G401 (cell line): ENCODE measurements at regions not wholly inside any gene's neighbourhood (a gene's known extent, or its start where the extent isn't known, plus 50 kb on each side); places are given as distances from the start of the nearest gene placed in this dataset.
"Not testable (repeated sequence)": the region's sequence is repeated elsewhere in the genome, so short reads cannot be mapped to it uniquely, and the experiment has no call there.

Experiments
- DNase-seq: peaks from one replicate; pipeline ENCODE4 v3.0.0-alpha.2; 2015; ENCODE audit warnings: low spot score
- in situ Hi-C: cut with HindIII; loops from 2 replicates; pipeline ENCODE4 v1.10.0; 2016; ENCODE audit warnings: low sequenced_read_pairs, mixed read lengths

DNA sequence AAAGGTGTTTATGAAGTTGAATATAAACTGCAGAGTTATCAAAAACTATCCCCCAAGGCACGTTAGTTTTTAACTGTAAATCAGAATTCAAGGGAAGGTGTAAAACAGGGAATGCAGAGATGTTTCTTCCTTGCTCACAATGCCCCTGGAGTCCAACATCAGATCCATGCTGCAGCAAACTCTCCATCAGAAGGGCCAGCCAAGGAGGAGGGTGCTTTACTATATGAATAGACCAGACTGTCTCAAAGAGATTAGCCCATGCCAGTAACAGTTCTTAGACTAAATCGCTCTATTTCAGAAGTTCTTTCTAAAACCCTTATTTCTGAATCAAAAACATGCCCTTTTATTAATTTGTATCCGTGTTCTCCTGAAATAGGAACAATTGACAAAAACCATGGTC, 362.8 kb upstream of the RPS23 start:
- in situ Hi-C loops, result no loop called here
- DNase-seq, result peak; percentile 17

DNA sequence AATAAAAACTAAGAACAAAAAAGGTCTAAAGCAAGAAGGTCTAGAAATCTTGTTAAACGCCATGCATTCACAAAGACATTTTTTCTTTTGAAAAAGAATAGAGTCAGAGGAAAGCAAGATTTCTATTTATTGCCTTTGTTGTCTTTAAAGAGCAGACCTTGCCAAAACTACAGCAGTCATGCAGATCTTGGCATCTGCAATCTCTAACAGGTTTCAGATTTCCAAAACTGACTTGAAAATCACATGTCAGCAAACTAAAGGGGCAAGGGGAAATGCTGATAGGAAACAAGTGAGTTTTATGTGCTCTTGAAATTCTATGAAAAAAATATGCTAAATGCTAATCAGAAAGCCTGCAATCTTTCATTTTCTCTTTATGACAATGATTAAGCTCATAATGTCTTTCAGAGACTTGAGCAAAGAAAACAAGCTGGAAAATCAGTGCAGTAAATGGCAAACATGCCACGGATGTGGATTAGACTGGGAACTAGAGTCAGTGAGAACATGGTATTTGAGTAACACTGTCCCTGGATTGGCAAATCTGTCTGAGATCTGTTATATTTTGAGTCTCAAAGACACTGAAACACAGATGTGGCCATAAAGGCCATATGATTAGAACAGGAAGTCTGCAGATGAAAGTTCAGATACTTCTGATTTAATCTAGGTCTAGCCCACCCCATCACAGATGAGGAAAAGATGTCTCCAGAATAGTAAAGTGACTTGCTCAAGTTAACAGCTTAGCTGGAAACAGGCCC, 361.4 kb upstream of the RPS23 start:
- no peak for DNase-seq
- in situ Hi-C loops, result no loop called here

DNA sequence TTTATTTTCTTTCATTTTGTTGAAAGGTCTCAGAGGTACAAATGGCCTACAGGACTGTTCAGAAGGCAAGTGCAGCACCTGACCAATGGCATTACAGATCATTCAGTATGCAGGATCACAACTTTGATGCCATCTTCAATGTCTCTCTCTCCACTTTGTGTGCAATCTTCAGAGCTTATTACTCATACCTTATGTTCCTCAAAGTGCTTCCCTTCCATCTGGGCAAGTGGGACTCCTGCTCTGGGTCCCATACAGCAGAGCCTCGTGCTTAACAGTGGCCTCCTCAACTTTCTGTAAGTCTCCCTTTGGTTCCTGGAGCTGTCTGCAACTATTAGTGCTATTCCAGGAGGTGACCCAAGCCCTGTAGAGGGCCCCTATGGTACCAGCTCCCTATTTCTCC, 358.4 kb upstream of the RPS23 start:
- in situ Hi-C loops, result no loop called here
- no peak for DNase-seq

DNA sequence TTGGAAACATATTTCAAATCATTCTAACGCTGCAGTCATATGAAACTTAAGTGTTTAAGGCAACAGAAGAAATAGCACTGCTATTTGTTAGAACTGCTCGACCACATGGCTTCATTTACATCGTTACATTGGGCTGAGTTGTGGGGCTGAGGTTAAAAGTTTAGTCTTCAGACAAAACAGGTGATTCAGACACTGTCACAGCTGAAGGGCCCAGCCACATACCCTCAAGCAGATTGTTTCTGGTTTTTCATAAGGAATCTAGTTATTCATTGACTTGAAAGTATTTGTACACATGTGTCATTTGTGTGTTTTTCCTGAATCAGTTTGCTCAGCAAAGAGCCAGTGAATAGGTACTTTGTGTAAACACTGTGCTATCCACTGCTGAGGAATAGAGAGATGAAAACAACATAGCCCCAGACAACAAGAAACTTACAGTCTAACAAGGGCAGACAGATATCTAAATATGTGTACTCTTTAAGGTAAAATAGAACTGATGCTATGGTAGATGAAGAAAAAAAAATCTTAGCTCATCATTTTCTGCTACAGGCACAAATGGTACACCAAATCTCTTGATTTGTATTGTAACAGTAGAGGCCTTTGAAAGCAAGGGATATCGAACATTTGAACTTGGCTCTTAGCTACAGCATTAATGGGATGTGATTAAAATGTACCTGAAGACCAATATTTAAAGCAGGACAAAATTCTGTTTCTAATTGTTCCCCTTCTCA, 357.6 kb upstream of the RPS23 start:
- in situ Hi-C loops, result no loop called here
- DNase-seq, result no peak

DNA sequence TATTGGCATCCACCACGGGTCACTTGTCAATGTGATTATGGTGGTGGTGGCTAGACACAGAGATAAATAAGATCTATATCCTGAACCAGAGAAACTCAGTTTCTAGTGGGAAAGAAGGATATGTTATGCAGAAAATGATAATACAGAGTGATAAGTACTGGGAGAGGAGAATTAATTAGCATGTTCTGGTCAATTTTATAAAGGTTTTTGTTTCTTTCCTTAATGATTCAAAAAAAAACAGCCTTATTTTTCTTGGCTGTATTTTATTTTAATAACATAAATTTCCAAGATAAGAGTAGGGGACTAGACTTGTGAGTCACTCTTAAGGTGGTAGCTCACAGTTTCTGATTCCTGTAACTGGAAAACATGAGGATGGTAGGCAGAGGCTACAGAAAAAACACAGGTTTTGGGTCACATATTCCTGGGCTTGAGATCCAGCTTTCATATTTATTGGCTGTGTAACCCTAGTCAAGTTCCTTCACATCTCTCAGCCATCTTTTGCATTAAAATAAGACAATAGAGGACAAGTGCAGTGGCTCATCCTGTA, 350.3 kb upstream of the RPS23 start:
- in situ Hi-C loops, result no loop called here
- DNase-seq, result no peak

DNA sequence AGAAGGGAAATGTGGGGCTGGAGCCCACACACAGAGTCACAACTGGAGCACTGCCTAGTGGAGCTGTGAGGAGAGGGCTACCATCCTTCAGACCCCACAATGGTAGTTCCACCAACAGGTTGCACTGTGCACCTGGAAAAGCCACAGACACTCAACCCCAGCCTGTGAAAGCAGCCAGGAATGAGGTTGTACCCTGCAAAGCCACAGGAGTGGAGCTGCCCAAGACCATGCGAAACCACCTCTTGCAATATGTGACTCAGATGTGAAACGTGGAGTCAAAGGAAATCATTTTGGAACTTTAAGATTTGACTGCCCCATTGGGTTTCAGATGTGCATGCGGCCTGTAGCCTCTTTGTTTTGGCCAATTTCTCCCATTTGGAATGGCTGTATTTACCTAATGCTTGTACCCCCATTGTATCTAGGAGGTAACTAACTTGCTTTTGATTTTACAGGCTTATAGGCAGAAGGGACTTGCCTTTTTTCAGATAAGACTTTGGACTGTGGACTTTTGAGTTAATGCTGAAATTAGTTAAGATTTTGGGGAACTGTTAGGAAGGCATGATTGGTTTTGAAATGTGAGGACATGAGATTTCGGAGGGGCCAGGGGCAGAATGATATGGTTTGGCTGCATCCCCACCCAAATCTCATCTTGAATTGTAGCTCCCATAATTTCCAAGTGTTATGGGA, 348.9 kb upstream of the RPS23 start:
- in situ Hi-C loops, DNase-seq: not testable (repeated sequence)

DNA sequence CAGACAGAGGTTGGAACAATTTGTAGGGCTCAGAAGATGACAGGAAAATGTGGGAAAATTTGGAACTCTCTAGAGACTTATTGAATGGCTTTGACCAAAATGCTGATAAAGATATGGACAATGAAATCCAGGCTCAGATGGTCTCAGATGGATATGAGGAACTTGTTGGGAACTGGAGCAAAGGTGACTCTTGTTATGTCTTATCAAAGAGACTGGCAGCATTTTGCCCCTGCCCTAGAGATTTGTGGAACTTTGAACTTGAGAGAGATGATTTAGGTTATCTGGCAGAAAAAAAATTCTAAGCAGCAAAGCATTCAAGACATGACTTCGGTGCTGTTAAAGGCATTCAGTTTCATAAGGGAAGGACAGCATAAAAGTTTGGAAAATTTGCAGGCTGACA, 347.9 kb upstream of the RPS23 start:
- DNase-seq, in situ Hi-C loops: not testable (repeated sequence)

DNA sequence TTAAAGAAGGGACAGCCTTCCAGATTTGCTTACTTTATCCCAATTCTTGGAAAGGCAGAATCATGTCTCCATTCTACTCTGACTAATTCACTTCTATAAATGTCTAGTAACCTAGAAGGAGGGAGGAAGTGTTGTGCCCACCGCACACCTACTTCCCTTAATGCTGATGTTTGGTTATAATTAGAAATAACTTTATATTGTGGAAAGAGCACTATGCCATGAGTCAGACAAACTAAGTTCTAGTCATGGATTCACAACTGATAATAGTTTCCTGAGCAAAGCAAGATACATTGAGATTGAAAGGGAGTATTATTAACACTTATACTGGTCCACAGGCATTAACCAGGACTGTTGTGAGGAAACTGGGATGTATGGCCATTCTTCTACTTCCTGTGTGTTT, 345.9 kb upstream of the RPS23 start:
- DNase-seq, result no peak
- in situ Hi-C loops, result no loop called here

DNA sequence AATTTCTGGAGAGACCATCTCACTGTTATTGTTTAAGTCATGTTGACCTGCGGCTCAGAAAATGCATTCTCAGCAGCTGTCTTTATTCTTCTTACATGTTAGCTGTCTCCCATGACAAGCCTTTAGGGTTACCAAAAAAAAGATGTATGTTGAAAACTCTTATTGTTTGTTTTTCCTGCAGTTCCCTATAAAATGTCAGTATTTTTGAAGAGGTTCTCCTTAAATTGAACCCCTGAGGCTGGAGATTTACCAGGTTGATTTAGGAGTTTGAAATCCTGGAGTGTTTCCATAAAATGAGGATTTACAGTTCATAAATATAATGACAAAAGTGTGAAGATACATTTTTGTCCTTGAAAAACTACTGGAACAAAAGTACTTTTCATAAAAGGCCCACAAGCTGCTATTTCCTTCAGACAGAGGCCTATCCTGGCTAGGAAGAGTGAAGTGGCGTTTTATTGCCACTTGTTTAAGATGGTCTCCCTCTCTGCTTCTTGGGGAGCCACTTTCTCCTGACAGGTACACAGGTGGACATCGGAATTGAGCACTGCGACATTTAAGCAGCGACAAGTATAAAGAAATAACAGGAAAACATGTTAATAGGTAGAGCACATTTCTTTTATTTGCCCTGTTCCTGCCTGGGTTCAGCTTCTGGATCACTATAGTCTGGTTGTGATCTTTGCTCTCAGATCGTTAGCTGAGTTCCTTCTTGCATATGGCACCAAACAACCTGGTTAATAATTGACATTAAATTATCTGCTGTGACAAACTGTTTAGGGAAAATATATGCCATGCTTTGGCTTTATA, 344.8 kb upstream of the RPS23 start:
- DNase-seq, result no peak
- in situ Hi-C loops, result no loop called here

DNA sequence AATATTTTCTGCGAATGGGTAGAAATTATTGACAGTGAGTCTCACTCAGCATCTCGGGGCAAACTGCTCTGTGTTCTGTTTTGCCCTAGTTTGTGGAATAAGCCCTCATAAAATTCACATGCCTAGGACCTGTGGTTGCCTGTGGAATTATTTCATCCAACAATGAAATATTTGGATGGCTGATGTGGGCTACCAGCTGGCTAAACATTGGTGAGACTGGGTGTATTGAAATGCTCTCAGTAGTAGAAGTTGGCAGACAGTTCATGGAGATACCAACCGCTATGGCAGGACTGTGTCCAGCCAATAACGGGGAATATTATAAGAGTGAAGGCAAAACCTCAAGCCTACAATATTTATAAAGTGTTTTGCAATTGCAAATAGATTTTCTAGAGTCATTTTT, 344.1 kb upstream of the RPS23 start:
- DNase-seq, result no peak
- in situ Hi-C loops, result no loop called here

DNA sequence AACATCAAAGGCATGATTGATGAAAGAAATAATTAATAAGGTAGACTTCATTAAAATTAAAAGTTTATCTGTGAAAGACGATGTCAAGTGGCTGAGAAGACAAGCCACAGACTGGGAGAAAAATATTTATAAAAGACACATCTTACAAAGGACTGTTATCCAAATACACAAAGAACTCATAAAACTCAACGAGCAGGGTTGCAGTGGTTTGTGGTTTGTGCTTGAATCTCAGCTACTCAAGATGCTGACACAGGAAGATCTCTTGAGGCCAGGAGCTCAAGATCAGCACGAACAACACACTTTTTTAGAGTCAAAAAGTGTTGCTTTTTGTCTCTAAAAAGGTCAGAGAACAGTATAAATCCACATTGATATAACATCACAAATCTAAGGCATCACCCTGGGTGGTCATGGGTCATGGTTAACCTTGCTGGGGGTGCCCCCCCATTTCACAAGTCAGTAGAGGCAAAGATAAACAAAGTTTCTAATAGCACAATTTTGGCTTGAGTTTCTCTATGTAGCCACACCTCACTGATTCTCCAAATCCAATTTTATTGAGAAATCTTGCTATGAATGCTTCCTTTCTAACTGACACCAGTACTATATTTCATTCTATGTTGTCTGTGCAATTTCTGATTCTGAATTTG, 342.9 kb upstream of the RPS23 start:
- in situ Hi-C loops, result no loop called here
- DNase-seq, result no peak

DNA sequence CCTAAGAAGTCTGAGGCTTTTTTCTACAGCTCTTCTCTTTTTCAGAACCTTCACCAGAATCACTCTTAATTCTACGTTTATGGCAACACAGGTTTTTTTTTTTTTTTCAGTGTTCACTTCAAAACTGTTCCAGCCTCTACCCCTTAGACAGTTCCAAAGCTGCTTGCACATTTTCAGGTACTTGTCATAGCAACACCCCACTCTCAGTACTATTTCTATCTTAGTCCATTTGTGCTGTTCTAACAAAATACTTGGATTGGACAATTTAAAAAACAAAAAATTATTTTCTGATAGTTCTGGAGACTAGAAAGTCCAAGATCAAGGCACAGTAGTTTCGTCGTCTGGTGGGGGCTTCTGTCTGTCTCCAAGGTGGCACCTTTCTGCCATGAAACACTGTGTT, 340.9 kb upstream of the RPS23 start:
- DNase-seq, result no peak
- in situ Hi-C loops, result no loop called here

DNA sequence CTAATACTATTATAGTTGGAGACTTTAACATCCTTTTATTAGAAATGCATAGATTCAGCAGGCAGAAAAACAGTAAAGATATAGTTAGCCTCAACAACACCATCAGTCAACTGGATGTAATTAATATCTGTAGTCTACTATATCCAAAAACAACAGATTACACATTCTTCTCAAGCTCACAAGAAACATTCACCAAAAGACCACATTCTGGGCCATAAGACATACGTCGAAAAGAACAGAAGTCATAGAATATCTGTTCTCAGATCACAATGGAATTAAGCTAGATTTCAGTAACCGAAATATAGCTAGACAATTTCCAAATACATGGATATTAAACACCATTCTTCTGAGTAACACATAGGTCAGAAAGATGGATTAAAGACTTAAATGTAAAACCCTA, 336.6 kb upstream of the RPS23 start:
- no peak for DNase-seq
- in situ Hi-C loops, result no loop called here

DNA sequence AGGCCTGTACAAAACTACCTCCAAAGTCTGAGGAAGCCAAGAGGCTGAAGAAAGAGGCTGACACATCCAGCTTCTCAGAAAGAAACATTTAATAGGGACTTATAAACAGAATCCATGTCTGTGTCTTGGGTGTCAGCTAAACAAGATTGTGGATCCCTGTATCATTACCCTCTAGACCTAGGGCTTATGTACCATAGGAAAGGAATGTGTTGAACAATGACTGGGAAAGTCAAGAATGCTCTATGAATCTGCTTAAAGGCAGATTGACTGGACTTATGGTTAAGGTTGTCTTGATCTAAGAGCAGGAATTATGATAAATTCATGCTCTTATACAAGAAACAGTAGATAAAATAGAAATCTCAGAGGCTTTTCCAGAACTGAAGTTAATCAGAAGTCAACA, 335.7 kb upstream of the RPS23 start:
- in situ Hi-C loops, result no loop called here
- no peak for DNase-seq

DNA sequence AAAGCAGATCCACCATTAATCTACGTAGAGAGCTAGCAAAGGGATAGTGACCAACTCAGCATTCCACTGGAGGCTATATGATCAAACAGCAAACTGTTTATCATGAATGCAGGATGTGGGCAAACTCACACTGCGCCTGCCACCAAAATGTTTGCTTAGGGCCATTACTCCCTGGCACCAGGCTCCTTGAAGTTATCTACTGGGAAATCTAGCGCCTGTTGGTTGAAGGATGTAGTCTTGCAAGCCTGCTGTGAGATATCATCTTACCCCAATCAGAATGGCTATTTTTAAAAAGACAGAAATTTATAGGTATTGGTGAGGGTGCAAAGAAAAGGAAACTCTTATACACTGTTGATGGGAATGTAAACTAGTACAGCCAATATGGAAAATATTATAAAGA, 332.5 kb upstream of the RPS23 start:
- DNase-seq, result no peak
- in situ Hi-C loops, result no loop called here

DNA sequence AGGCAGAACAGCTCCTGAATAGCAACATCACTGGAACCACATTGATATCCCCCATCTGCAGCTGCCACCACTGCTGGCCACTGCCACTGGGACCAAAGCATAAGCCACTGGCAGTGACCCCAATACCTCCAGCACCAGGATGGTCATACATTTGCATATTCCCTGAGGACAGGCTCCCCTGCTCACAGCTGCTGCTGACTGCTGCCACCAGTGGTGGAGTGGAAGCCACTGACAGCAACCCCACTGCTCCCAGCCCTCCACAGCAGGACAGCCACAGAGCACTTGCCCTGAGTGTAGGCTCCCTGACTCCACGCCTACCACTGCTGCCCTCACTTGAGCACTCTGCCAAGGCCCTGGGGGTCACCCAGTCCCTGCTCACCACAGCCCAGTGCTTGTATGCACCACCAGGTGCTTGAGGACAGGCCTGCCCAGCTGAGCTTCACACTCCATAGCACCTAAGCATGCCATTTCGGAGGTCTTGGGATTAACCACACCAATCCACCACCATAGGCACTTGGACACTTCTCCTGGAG, 327.4 kb upstream of the RPS23 start:
- DNase-seq, result no peak
- in situ Hi-C loops, result no loop called here

DNA sequence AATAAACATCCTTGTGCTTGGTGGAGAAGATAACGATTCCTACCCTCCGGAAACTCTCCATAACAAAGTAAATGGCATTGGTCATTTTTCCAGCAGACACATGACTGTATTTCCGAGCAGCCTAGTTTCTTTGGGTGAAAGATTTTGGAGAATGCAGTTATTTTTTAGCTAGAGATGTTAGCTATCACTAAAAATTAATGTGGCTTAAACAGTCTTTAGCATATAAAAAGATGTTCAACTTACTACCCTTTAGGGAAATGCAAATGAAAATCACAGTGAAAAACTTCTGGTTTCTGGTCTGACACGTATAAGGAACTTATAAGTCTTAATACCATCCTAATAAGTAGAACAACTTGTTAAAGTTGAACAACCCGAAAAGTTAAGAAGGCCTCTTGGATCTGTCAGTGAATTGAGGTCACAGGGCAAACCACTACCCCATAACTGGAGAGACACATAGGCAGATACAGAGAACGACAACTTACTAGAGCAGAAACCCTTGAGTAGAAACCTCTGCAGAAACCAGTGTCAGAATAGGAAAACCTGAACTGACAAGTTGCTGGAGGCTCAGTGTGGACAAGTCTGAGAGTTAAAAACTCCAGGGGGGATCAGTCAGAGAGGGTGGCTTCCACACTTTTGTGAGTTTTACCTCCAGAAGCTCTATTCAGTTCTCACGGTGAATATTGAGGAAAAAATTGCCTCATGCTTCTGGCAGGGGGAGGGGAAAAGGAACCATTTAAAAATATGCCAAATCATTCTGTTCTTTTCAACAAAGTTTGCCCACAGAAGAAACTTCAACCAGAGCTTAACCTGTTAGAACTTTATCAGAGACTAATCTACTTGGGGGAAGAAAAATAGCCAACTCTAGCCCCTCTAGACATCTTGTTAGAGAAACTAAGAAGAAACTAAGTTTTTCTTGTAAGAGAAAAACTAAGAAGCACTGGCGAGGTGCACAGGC, 325.2 kb upstream of the RPS23 start:
- in situ Hi-C loops, result no loop called here
- no peak for DNase-seq

DNA sequence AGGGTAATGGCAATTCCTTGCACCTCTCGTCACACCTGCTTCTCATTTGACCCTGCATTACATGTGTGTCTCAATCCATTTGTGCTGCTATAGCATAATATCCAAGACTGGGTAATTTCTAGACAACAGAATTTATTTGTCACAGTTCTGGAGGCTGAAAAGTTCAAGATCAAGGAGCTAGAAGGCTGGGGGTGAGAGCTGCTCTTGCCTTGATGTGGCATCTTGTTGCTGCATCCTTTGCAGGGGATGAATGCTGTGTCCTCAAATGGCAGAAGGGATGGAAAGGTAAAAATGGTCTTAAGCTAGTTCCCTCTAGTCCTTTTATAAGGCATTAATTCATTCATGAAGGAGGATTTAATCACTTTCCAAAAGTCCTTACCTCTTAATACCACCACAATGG, 323.7 kb upstream of the RPS23 start:
- no peak for DNase-seq
- in situ Hi-C loops, result no loop called here
